ENCODE measurements at regions not wholly inside any gene's neighbourhood (a gene's known extent, or its start where the extent isn't known, plus 50 kb on each side); places are given as distances from the start of the nearest gene placed in this dataset.

GRCh38 chr1:212221801-212222200 is 63.4 kb upstream of the PPP2R5A start:
- Histone ChIP-seq H3K79me2 (ENCODE audit: insufficient read depth, low read length) (no peaks in the 10 kb centered on the region), H3K27me3 (ENCODE audit: insufficient read depth, low read length) (peaks cover 3% of the 10 kb centered on the region), H3K4me2 (ENCODE audit: insufficient read depth, low read length) (no peak overlapping the region), H3K36me3 (ENCODE audit: insufficient read depth, low read length) (no peaks in the 10 kb centered on the region), H3K27ac (ENCODE audit: low read depth, low read length) (no peak overlapping the region), H3K4me3 (ENCODE audit: insufficient read depth, low read length) (no peak overlapping the region), H3K4me1 (ENCODE audit: insufficient read depth, low read length) (peaks cover 7% of the 10 kb centered on the region), H3K9me3 (ENCODE audit: low read depth, low read length) (no peaks in the 10 kb centered on the region), H2AFZ (ENCODE audit: low read length) (no peak overlapping the region), H4K20me1 (ENCODE audit: insufficient read depth, low read length) (no peaks in the 10 kb centered on the region)
- no peak for TF ChIP-seq CTCF (IDR thresholded peaks at IDR 0.05; ENCODE audit: extremely low read depth, low read depth, low read length)
- DNase-seq (ENCODE audit: insufficient read length, low spot score, missing footprints) = no peak

- Histone ChIP-seq H2AFZ (ENCODE audit: low read length) (no peak overlapping the region), H3K27ac (ENCODE audit: low read depth, low read length) (no peak overlapping the region), H3K9me3 (ENCODE audit: low read depth, low read length) (no peaks in the 10 kb centered on the region), H3K36me3 (ENCODE audit: insufficient read depth, low read length) (no peaks in the 10 kb centered on the region), H3K27me3 (ENCODE audit: insufficient read depth, low read length) (peaks cover 3% of the 10 kb centered on the region), H3K79me2 (ENCODE audit: insufficient read depth, low read length) (no peaks in the 10 kb centered on the region), H3K4me2 (ENCODE audit: insufficient read depth, low read length) (no peak overlapping the region), H3K4me1 (ENCODE audit: insufficient read depth, low read length) (peaks cover 4% of the 10 kb centered on the region), H3K4me3 (ENCODE audit: insufficient read depth, low read length) (no peak overlapping the region), H4K20me1 (ENCODE audit: insufficient read depth, low read length) (no peaks in the 10 kb centered on the region)
- no peak for DNase-seq (ENCODE audit: insufficient read length, low spot score, missing footprints)
- TF ChIP-seq CTCF (IDR thresholded peaks at IDR 0.05; ENCODE audit: extremely low read depth, low read depth, low read length) = no peak
These were observed 61.1 kb upstream of the PPP2R5A start for GRCh38 chr1:212224102-212224501.

- H3K79me2 ChIP-seq (ENCODE audit: insufficient read depth, low read length) = no peaks in the 10 kb centered on the region
- no peaks in the 10 kb centered on the region for H3K27me3 ChIP-seq (ENCODE audit: insufficient read depth, low read length)
- H3K4me1 ChIP-seq (ENCODE audit: insufficient read depth, low read length) = peaks cover 9% of the 10 kb centered on the region
- no peaks in the 10 kb centered on the region for H3K9me3 ChIP-seq (ENCODE audit: low read depth, low read length)
- H4K20me1 ChIP-seq (ENCODE audit: insufficient read depth, low read length) = no peaks in the 10 kb centered on the region
- no peaks in the 10 kb centered on the region for H3K36me3 ChIP-seq (ENCODE audit: insufficient read depth, low read length)
- H3K4me2 ChIP-seq (ENCODE audit: insufficient read depth, low read length) = no peak overlapping the region
- TF ChIP-seq CTCF (IDR thresholded peaks at IDR 0.05; ENCODE audit: extremely low read depth, low read depth, low read length) = no peak
- peak overlapping the region; percentile 54 for H2AFZ ChIP-seq (ENCODE audit: low read length)
- no peak for DNase-seq (ENCODE audit: insufficient read length, low spot score, missing footprints)
- no peak overlapping the region for H3K4me3 ChIP-seq (ENCODE audit: insufficient read depth, low read length)
- no peak overlapping the region for H3K27ac ChIP-seq (ENCODE audit: low read depth, low read length)
These were observed 59.8 kb upstream of the PPP2R5A start for GRCh38 chr1:212225416-212225815.

GRCh38 chr1:212225871-212226302 is 59.3 kb upstream of the PPP2R5A start:
- no peaks in the 10 kb centered on the region for H3K79me2 ChIP-seq (ENCODE audit: insufficient read depth, low read length)
- no peak overlapping the region for H3K27ac ChIP-seq (ENCODE audit: low read depth, low read length)
- H2AFZ ChIP-seq (ENCODE audit: low read length) = no peak overlapping the region
- no peak overlapping the region for H3K4me2 ChIP-seq (ENCODE audit: insufficient read depth, low read length)
- no peak for TF ChIP-seq CTCF (IDR thresholded peaks at IDR 0.05; ENCODE audit: extremely low read depth, low read depth, low read length)
- H3K4me3 ChIP-seq (ENCODE audit: insufficient read depth, low read length) = no peak overlapping the region
- peaks cover 9% of the 10 kb centered on the region for H3K4me1 ChIP-seq (ENCODE audit: insufficient read depth, low read length)
- DNase-seq (ENCODE audit: insufficient read length, low spot score, missing footprints) = no peak
- no peaks in the 10 kb centered on the region for H3K9me3 ChIP-seq (ENCODE audit: low read depth, low read length)
- H4K20me1 ChIP-seq (ENCODE audit: insufficient read depth, low read length) = no peaks in the 10 kb centered on the region
- no peaks in the 10 kb centered on the region for H3K36me3 ChIP-seq (ENCODE audit: insufficient read depth, low read length)
- H3K27me3 ChIP-seq (ENCODE audit: insufficient read depth, low read length) = no peaks in the 10 kb centered on the region
